Fibroblast of gingiva (primary cell): ENCODE measurements at regions not wholly inside any gene's neighbourhood (a gene's known extent, or its start where the extent isn't known, plus 50 kb on each side); places are given as distances from the start of the nearest gene placed in this dataset.

Experiments used
- DNase-seq: peaks from one replicate; pipeline ENCODE4 v3.0.0-alpha.2; 2011; ENCODE audit warnings: low read depth

DNA sequence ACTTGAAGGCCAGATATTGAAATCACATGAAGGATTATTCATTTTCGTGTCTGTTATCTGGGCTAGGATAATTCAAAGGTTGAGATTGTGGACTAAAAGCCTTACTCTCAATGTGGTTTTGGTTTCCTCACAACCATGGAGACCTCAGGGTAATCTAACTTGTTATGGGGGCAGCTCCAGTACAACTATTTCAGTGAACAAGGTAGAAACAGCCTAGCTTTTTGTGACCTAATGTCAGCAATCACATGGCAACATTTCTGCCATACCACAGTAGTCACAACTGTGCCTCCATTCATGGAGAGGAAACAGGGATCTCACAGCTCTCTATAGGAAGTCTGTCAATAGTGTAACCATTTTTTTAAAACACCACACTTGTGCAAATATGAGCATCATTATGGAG is 62.4 kb upstream of the RARB start:
- DNase-seq = no peak

DNA sequence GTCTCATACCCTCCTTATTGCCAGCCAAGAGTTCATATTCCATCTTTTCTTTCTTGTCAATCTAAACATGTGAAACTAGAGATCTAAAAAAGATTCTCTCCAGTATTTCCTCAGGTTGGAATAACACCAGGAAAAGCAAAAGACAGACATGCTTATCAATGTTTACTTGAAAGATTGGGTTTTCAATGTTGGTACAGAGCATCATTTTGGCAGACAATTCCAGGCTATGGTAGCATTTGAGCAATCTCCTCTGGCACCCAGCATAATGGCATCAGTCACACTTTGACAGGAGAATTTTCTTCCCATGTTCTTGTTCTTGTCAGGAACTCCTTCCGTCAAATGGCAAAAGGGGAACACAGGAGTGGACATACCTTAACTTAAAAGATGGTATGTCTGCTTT is 61.0 kb upstream of the RARB start:
- no peak for DNase-seq

DNA sequence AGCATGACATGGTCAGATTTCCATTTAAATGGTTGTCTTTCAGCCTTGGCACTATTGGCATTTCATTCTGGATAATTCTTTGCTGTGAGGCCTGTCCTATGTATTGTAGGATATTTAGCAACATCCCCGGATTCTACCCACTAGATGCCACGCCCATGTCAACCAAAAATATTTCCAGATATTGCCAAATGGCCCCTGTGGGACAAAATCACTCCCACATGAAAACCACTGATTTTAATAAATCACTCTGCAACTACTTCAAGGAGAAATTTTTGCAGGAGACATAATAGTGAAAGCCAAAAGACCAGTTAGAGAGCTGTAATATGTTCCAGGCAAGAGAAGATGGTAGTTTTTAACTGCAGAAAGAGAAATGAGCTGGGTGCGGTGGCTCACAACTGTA is 55.9 kb upstream of the RARB start:
- peak; percentile 13 for DNase-seq

DNA sequence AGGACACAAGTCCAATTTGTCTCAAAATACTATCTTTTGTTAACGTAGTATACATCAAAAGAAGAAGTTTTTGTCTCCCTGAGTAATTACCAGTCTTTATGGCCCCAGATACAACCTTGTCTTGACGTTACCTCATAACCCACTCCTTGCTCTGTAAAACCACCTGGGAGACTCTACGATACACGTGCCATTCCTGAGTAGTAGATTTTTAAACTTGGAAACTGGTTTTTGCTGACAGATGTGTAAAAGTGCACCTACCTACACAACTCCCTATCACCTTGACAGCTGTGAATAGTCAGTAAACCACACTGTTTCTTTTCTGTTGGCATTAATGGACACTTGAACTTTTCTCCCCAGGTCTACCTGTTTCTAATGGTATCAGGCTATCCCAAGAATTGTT is 51.7 kb upstream of the RARB start:
- no peak for DNase-seq

DNA sequence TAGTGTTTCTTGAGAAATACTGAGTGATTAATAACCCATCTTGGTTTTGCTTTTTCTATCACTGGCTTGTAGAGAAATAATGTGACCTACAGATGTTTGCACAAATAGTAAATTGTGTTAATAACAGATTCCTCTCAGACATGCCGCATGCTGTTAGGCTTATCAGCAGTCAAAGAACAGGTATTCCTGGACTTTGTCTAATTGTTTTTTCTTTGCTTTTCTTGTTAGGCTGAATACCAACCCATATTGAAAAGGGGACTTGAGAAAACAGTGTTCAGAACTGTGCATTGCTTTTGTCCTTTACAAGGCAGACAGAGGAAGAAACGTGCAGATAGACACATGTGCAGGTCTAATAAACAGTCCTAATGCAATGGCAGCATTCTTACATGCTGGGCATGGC is 51.0 kb upstream of the RARB start:
- no peak for DNase-seq
